Stimulated activated CD4-positive, alpha-beta T cell treated with anti-CD3 and anti-CD28 coated beads, TNF-alpha, amount 100 ng/mL, for 1 hour (primary cell): ENCODE measurements at regions not wholly inside any gene's neighbourhood (a gene's known extent, or its start where the extent isn't known, plus 50 kb on each side); places are given as distances from the start of the nearest gene placed in this dataset.

ENCODE experiments used
- DNase-seq, 3 donors: peaks; one replicate each; pipeline ENCODE4 v3.0.0-alpha.2; 2020; ENCODE audit warnings: low read depth in 3 of 3, low spot score in 1 of 3

DNA sequence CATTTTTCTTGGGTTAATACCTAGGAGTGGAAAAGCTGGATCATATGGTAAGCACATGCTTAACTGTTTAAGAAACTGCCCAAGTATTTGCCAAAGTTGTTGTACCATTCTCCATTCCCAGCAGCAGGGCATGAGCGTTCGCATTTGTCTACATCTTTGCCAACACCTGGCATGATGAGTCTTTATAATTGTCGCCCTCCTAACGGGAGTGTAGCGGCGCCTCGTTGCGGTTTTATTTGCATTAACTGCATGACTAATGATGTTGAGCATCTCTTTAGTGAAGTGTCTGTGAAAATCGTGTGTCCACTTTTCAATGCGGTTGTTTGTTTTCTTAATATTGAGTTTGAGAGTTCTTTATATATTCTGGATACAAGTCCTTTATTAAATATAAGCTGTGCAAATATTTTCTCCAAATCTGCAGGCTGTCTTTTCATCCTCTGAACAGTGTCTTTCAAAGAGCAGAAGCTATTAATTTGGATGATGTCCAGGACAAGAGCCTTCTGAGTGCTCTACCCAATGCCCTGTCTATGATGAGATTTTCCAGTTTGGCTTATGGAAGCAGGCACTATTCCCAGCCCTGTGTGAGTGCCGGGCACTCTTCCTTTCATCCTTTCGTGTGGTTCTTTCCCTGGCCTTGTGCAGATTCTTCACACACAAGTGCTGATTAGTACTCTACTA is 202.0 kb downstream of the FOXO1 start:
- DNase-seq = no peak

DNA sequence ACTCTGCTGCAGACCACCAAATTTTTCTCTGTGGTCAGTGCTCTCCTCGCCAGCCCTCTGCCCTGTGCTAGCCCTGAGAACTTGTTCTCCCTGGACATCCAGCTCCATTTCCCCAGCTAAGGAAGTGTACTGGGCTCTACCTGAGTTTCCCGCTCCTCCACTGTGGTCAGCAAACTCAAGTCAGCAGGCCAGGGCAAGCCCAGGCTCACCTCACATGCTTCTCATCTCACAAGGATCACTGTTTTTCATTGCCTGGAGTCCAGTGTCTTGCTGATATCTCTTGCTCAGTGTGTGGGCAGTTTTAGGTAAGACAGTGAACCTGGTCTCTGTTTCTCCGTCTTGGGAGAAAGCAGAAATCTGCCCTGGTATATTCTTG is 201.4 kb downstream of the FOXO1 start:
- DNase-seq = no peak

DNA sequence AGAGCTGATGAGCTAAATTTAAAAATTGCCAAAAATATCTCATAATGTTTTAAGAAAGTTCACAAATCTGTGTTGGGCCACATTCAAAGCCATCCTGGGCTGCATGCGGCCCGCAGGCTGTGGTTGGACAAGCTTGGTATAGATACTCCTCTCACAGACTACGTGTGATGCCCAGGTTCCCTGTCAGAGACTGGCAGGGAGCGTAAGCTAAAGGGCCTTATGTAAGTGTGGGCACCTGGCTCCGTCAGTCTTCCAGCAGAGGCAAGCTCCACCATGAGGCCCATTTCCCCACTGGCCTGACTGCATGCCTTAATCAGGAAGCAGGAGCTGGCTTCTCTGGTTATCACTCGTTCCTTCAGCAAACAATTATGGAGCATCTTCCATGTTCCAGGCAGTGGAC is 200.2 kb downstream of the FOXO1 start:
- no peak for DNase-seq

DNA sequence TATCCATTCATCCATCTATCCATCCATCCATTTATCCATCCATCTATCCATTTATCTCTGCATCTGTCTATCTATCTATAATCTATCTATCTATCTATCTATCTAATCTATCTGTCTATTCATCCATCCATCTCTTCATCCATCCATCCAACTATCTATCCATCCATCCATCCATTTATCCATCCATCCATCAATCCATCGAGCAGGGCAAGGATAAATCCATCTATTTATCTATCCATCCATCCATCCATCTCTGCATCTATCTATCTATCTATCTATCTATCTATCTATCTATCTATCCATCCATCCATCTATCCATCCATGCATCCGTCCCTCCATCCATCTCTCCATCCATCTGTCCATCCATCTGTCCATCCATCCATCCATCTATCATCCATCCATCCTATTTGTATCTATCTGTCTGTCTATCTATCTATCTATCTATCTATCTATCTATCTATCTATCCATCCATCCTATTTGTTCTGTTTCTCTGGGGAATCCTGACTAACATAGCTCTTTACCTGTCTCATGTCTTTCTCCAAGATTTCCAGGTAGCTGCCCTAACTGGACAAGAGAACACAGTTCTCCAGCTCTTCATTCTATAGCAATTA is 198.1 kb downstream of the FOXO1 start:
- no peak for DNase-seq

DNA sequence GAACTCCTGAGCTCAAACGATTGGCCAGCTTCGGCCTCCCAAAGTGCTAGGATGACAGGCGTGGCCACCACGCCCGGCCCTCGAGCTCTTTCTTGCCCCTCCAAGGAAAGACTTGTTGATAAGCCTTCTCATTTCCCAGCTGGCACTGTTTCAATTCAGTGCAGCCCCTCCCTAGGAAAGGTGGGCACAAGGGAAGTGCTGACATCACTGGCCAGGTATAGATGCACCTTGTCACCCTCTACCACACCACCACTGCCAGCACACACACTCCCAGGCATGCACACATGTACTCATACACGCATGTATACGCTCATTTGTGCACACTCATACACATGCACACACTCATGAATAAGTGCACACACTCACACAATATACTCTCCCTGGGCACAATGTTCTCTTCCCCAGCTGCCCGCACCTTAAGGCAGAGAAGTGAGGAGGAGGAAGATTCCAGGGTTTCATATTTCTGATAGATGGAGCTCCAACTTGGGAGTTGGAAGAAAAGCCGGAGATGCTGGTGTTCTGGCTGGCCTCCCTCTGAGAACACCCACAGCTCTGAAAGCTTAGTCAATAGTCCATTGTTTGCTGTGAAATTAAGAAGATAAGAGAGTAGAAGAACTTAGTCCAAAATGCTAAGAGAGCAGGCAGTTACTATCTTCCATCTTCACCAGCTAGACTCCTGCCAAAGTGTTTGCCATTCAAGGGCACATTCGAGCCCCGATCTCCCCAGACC is 196.7 kb downstream of the FOXO1 start:
- no peak for DNase-seq

DNA sequence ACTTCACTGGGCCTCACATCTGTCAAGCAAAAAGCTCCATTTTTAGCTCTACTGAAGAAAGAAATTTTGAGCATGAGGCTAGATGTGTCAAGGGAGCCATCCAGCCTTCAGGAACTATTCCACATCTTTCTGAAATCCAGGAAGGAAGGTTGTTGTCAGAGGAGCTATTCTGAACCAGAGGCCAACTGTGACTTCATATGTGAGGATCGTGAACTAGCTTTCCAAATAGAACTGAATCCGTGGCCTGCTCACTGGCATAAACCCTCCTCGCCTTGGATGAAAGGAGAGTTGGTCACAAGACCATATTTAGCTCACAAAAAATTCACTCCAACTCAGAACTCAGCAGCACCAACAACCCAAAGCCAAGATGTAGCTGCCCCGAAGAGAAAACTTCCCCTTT is 195.8 kb downstream of the FOXO1 start:
- DNase-seq = no peak

DNA sequence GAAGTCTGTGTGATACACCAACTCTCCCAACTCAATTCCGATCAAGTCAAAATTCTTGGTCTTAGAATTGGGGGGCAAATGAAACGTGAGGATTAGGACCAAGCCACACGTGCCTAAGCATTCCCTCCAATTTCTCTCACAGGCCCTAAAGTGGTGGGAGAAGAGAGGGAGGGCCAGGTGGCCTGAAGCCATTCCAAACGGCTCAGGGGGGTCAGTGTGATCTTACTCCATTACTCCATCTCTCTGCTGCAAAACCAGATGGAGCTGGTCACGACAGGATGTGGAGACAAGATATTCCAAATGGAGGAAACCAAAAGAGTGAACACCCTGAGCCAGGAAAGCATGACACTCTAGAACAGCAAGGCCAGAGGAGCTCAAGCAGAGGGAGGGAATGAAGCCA is 195.4 kb downstream of the FOXO1 start:
- DNase-seq = no peak

DNA sequence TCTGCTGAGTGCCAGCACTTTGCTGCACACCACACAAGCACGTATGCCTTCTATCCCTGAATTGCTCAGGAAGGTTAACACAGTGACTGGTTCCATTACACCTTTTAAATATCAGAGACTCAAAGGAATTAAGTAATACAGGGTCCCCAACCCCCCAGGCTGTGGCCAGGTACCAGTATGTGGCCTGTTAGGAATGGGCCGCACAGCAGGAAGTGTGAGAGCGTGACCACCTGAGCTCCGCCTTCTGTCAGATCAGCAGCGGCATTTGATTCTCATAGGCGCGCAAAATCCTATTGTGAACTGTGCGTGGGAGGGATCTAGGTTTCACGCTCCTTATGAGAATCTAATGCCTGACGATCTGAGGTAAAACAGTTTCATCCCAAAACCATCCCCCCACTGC is 194.5 kb downstream of the FOXO1 start:
- no peak for DNase-seq

DNA sequence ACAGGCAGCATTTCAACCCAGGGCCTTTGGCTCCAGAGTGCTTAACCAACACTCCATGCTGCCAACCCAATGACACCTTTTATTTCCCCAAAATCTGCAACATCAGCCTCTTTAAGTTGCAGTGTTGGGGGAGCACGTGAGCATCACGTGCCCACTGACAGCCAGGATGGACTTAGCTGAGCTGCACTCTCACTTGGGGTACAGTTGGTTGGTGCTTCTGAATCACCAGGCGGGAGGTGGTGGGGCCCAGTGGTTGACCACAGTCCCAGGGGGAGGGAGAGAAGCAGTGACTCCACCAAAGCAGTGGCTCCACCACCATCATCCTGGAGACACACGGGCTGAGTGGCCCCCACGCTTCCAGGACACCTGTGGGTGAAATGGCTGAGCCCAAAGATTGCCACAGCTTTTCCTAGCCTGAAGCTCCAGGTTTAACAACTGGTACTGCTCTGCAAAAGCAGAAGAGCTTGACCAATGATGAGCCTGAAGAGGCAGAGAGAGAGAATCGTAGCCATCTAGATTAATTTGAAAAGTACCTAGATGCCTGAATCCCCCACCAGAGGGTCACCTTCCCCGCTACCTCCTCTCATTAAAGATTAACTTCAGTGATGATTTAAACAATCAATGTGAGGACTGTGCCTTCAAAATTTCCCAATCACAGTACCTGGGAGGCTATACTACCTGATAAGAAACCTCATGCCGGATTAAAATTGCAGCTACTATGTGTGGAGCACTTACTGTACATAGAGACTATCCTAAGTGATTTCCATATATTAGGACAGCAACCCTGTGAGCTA is 193.8 kb downstream of the FOXO1 start:
- DNase-seq = no peak

DNA sequence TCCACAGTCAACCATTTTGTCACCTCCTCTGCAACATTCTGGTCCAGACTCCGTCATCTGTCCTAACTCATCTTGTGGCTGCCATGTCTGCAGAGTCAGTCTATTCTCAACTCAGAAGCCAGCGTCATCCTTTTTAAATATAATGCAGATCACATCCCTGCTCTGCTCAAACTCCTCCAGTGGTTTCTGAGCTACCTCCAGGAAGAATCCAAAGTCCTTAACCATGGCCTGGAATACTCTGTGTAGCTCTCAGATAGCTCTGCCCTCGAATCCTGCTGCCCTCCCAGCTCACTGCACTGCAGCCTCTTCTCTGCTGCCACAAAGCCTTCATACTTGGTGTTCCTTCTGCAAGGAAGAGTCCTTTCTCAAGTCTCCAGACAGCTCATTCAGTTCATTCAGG is 190.8 kb downstream of the FOXO1 start:
- DNase-seq = no peak

DNA sequence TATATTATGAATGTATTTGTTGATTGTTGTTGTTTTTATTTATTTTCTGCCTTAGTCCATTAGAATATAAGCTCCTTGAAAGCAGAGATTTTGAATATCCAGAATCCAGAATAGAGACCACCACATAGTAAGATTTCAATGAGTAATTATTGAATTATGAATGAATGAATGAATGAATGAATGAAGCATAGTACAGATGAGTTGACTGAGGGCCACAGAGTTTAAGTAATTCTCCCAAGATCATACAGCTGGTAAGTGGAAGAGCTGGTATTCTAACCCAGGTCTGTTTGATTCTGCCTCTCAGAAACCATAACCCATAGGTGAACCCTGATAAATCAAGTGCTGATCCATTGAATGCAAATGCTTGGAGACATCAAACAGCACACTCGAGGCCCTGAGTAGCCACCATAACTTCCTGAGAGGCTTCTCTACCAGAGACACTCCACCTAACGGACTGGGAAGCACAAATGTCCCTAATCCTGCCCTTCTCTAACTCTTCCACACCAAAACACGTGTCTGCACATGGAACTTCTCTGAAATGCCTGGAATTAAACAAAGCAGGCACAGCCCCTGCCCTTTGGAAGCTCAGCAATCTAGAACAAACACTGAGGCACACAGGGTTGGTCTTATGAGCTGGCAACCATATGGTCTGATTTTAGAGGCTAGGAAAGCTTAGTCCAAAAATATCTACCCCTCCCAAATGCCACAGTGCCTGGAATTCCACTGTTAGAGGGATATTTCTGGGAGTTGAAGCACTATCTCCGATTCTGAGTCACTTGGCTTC is 190.1 kb downstream of the FOXO1 start:
- no peak for DNase-seq

DNA sequence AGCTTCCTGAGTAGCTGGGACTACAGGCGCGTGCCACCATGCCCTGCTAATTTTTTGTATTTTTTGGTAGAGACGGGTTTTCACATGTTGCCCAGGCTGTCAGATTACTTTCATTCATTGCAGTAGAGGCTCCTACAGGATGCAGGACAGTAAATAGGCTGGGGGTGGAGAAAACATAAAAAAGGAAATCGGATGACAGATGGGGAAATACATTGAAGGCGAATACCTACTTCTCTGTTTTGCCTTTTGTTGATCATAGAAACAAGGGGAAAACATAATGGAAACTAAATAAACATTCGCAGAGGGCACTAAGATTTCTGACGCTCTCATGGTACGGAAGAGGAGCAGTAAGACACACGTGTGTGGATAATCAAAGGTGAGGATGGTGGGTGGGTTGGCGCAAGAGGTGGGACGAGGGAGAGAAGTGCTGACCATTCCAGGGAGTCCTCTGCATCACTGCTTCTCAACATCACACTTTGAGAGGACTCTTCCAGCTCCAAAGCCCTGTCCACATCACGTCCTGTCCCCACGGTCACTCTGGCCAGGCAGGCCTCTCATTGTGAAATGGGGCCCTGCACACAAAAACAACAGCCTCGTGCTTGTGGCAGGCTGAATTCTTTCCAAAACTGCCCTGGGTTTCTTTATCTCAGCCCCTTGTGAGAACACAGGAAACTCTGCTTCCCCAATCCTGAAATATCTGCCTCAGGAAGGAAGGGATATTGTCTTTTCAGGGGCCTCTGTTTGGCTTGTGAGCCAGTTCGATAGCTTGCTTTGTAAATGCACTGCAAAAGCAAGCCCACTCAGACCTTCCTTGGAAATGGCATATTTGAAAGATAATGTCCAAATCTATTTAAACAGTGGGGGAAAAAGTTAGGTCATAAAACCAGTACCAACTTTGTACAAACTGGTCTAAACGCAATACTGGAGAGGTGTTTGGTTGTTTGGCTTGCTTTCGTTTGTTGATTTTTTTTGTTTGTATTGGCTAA is 188.5 kb downstream of the FOXO1 start:
- no peak for DNase-seq

DNA sequence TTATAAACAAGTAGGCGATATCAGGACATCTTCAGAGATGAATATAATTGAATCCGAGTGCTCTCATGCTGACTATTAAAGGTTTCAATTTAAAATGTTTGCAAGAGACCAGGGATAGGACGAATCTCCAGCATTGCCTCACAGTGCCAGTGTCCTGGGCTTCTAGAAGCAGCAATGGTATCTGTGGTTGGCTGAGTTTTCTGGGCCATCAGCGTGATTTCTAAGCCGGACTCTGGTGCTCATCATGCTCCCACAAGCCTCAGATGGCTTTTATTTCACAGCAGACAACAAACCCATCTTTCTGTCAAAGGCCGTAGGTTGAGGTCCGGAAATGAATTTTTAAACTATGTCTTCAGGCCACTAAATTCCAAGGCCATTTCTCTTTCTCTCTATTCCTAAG is 187.7 kb downstream of the FOXO1 start:
- DNase-seq = no peak

DNA sequence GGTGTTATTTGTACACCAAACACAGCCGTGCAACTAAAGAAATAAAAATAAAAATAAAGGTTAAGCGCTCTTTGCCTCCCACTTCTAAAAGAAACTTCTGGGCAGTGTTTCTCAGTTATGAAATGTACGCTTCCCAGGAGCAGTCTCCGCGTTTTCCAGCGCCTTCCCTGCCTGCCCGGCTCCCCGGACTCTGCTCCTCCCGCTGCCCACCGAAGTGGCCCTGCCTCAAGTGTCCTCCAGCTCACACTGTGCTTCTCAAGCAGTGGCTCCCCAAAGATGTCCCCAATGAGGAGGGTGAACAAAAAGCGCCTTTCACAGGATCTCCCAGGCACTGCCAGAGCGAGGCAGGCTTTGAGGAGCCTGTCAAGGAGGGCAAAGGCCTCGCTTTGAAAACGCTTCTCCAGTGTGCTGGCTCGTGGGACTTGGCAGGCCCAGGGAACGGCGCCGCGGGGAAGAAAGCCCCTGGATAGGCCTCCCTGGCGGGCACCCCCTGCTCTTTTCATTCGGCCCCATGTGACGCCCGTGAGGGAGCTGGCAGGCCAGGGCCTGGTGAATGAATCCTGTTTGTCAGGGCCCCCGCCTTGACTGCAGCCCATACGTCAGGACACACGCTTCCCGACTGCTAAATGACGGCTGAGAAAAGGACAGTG is 187.1 kb downstream of the FOXO1 start:
- no peak for DNase-seq

DNA sequence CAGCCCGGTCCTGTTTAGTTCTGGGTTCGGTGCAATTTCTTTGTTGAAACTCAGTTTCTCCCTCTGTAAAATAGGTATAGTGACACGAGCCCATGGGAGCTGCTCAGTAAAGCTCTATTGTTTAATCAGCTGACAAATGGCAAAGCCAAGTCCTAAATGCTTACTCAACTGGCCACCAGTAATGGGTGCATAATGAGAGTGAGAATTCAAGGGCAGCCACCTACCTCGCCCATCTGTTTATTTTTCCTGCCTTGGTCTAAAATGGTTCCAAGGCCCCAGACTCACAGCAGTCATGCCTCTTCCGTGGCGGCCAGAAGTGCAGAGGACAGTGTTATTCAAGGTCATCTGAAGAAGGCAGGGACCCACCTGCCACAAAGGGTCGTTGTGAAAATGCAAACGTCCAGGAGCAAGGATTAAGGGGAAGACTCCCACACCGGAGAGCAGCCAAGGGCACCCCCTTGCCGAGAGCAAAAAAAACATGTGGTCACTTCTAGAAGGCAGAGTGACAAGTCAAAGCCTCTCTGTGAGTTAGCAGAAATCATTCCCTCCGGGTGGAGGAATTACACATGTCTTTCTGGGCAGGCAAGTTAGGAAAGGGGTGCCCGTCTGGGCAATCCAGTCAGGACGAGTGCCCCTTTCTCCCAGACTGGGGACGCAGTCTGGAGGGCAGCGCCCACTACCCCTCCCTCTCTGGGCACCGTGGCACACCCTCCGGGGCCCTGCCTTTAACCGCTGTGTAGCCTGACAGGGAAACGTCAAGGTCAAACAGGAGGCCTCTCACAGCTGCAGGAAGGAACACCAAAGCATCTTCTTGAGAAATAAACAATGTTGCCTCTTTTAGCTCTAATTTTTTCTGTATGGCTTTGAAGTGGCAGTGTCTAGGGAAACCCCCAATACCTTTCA is 186.2 kb downstream of the FOXO1 start:
- no peak for DNase-seq

DNA sequence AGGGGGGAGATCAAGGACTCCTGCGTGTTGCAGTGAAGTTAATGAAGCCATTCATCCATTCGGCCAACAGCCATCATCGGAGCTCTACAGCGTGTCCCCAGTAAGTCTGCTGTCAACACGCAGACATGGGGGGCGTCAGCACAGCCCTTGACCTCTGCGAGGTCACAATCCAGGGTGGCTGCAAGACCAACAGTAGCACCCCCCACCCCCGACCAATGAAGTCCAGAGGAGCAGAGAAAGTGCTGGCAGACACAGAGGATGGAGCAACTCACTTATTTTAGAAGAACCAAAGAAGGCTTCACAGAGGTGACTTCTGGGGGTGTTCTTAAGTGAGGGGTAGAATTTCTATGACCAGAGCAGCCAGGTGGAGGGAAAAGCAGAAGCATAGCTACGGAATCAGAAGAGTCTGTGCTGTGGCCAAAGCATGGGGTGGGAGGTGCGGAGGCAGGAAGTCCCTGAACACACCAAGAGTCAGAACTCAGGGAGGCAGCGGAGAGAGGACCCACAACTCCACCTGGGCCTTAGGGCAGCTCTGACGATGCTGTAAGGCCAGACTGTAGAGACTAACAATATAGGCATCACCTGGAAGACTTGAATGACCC is 185.4 kb downstream of the FOXO1 start:
- DNase-seq = no peak

DNA sequence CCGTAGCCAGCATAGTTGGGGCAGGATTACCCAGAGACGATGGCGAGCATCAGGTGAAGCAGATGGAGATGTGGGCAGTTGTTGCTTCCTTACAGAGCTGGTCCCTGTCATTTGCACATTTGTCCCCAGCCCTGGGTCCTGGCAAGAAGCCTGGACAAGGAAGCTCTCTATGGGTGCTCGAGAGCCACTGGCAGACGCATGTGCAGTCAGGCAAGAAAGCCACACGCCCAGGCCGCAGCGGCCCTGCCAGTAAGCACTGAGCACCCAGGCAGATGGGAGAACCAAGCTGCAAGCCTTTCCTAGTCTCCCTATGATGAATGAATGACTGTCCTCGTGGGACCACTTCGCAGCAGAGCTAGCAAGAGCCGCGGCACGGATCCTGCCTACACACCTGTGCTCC is 182.8 kb downstream of the FOXO1 start:
- no peak for DNase-seq
